ENCODE measurements at regions not wholly inside any gene's neighbourhood (a gene's known extent, or its start where the extent isn't known, plus 50 kb on each side); places are given as distances from the start of the nearest gene placed in this dataset.

DNA sequence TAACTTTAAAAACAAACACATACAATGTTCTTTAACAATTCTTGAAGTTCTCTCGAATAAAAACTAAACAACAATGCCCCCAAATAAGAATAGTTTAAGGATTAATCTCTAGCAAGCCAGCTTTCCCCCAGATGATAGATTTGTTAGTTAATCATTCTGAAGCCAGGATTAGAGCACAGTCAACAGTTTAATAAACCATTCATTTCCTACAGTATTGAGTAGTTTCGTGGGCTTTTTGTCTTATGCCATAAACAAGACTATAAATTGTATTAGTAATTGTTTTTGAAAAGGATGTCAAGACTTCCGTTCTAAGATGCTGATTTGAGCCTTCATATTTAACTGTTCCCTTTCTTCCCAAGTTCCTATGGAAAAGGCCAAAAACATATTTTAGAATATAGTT lies 136.6 kb downstream of the PIK3R1 start:
- Histone ChIP-seq H3K27me3 (ENCODE audit: low read depth, low read length) (no peaks in the 10 kb centered on the region), H3K9me3 (ENCODE audit: control insufficient read depth in 1 of 2, low read length in 2 of 2) (no peaks in the 10 kb centered on the region), H3K4me3 (ENCODE audit: low read depth in 1 of 2, low read length in 2 of 2) (no peak overlapping the region), H3K4me1 (ENCODE audit: control insufficient read depth in 1 of 2, insufficient read depth in 2 of 2, low read length in 2 of 2) (no peaks in the 10 kb centered on the region), H3K27ac (ENCODE audit: low read length) (no peak overlapping the region), H3K36me3 (ENCODE audit: control insufficient read depth in 1 of 2, insufficient read depth in 2 of 2, low read length in 2 of 2) (no peaks in the 10 kb centered on the region)

DNA sequence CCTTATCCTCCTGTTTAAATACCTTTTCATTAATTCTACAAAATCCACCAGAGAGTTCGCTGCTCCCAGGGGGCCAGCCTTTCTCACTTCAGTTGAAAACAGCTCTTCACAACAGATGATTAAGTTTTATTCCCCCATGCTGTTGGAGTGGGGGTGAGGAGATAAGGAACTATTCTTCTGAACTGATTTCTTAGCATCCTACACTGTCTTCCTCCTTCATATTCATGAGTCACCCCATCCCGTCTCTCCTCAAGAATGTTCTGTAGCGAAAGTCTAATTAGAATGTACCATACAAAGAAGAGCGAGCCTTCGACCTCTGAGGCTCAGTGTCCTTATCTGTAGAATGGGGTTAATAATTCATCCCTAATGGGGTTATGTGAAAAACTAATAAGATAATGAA lies 138.0 kb downstream of the PIK3R1 start:
- H3K4me3 ChIP-seq (ENCODE audit: low read depth in 1 of 2, low read length in 2 of 2): no peak overlapping the region
- H3K27me3 ChIP-seq (ENCODE audit: low read depth, low read length): no peaks in the 10 kb centered on the region
- H3K36me3 ChIP-seq (ENCODE audit: control insufficient read depth in 1 of 2, insufficient read depth in 2 of 2, low read length in 2 of 2): no peaks in the 10 kb centered on the region
- no peaks in the 10 kb centered on the region for H3K4me1 ChIP-seq (ENCODE audit: control insufficient read depth in 1 of 2, insufficient read depth in 2 of 2, low read length in 2 of 2)
- no peaks in the 10 kb centered on the region for H3K9me3 ChIP-seq (ENCODE audit: control insufficient read depth in 1 of 2, low read length in 2 of 2)
- H3K27ac ChIP-seq (ENCODE audit: low read length): no peak overlapping the region

DNA sequence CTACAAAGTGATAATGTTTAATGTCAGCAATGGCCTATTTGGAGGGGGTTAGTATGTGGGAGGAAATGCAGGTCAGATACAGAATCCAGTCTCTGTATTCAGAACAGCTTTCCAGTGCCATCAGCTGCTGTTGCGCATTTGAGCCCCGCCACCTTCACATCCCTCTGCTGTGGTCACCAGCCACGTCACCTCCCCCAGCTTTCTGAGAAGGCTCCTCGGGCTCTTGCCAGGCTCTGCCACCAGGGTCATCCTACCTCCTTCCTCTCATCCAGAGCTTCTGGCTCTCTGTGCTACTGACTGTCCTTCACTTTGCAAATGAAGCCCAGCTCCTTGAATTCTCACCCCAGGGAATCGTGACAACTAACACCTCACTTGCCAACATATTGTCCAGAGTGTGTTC lies 138.8 kb downstream of the PIK3R1 start:
- H3K27ac ChIP-seq (ENCODE audit: low read length): no peak overlapping the region
- H3K36me3 ChIP-seq (ENCODE audit: control insufficient read depth in 1 of 2, insufficient read depth in 2 of 2, low read length in 2 of 2): no peaks in the 10 kb centered on the region
- H3K9me3 ChIP-seq (ENCODE audit: control insufficient read depth in 1 of 2, low read length in 2 of 2): no peaks in the 10 kb centered on the region
- H3K27me3 ChIP-seq (ENCODE audit: low read depth, low read length): no peaks in the 10 kb centered on the region
- no peaks in the 10 kb centered on the region for H3K4me1 ChIP-seq (ENCODE audit: control insufficient read depth in 1 of 2, insufficient read depth in 2 of 2, low read length in 2 of 2)
- no peak overlapping the region for H3K4me3 ChIP-seq (ENCODE audit: low read depth in 1 of 2, low read length in 2 of 2)

DNA sequence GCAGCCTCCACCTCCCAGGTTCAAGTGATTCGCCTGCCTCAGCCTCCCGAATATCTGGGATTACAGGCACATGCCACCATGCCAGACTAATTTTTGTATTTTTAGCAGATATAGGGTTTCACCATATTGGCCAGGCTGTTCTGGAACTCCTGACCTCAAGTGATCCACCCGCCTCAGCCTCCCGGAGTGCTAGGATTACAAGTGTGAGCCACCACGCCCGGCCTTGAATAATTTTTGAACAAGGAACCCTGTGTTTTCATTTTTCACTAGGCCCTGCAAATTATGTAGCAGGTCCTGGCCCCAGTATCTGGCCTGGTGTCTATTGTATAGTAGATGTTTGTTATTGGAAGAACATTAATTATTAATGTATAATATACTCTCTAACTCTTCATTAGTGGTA lies 140.7 kb downstream of the PIK3R1 start:
- Histone ChIP-seq H3K9me3 (ENCODE audit: control insufficient read depth in 1 of 2, low read length in 2 of 2) (no peaks in the 10 kb centered on the region), H3K4me3 (ENCODE audit: low read depth in 1 of 2, low read length in 2 of 2) (no peak overlapping the region), H3K36me3 (ENCODE audit: control insufficient read depth in 1 of 2, insufficient read depth in 2 of 2, low read length in 2 of 2) (no peaks in the 10 kb centered on the region), H3K27me3 (ENCODE audit: low read depth, low read length) (no peaks in the 10 kb centered on the region), H3K27ac (ENCODE audit: low read length) (no peak overlapping the region), H3K4me1 (ENCODE audit: control insufficient read depth in 1 of 2, insufficient read depth in 2 of 2, low read length in 2 of 2) (no peaks in the 10 kb centered on the region)

DNA sequence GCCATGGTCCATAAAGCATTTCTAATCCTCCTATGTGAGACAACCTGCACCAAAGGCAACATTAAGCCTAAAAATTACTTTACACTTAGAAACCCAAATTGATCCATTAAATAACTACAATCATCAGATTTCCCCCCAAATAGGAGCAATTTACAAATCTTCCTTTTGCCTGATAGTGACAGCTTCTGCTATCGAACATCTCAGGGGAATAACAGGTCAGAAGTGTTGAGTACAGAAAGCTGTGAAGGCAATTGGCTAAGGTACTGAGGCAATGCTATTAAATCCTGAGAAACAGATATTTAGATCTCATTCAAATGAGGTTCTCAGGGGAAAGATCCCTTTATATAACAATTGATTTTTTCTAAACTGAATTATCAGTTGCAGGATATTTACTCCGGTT lies 141.1 kb downstream of the PIK3R1 start:
- H3K27ac ChIP-seq (ENCODE audit: low read length): no peak overlapping the region
- no peaks in the 10 kb centered on the region for H3K9me3 ChIP-seq (ENCODE audit: control insufficient read depth in 1 of 2, low read length in 2 of 2)
- H3K27me3 ChIP-seq (ENCODE audit: low read depth, low read length): no peaks in the 10 kb centered on the region
- no peaks in the 10 kb centered on the region for H3K4me1 ChIP-seq (ENCODE audit: control insufficient read depth in 1 of 2, insufficient read depth in 2 of 2, low read length in 2 of 2)
- no peak overlapping the region for H3K4me3 ChIP-seq (ENCODE audit: low read depth in 1 of 2, low read length in 2 of 2)
- no peaks in the 10 kb centered on the region for H3K36me3 ChIP-seq (ENCODE audit: control insufficient read depth in 1 of 2, insufficient read depth in 2 of 2, low read length in 2 of 2)

DNA sequence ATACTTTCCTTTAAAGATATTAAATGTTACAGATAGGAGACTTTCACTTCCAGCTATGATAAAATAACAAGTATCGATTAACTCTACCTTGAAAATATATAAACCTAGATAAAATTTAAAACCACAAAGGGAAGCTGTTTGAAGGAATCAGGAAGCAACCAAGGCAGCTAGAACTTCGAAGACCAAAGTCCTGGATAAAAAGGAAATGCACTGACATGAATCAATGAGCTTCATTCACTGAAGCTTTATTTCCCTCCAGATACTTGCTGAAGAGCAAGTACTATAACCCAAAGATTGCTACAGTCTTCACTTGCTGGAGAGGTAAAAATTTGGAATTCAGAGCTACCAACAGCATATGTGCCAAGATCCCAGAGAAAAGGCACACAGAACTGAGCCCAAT lies 144.1 kb downstream of the PIK3R1 start:
- Histone ChIP-seq H3K4me3 (ENCODE audit: low read depth in 1 of 2, low read length in 2 of 2) (no peak overlapping the region), H3K9me3 (ENCODE audit: control insufficient read depth in 1 of 2, low read length in 2 of 2) (no peaks in the 10 kb centered on the region), H3K4me1 (ENCODE audit: control insufficient read depth in 1 of 2, insufficient read depth in 2 of 2, low read length in 2 of 2) (no peaks in the 10 kb centered on the region), H3K27ac (ENCODE audit: low read length) (no peak overlapping the region), H3K27me3 (ENCODE audit: low read depth, low read length) (no peaks in the 10 kb centered on the region), H3K36me3 (ENCODE audit: control insufficient read depth in 1 of 2, insufficient read depth in 2 of 2, low read length in 2 of 2) (no peaks in the 10 kb centered on the region)

DNA sequence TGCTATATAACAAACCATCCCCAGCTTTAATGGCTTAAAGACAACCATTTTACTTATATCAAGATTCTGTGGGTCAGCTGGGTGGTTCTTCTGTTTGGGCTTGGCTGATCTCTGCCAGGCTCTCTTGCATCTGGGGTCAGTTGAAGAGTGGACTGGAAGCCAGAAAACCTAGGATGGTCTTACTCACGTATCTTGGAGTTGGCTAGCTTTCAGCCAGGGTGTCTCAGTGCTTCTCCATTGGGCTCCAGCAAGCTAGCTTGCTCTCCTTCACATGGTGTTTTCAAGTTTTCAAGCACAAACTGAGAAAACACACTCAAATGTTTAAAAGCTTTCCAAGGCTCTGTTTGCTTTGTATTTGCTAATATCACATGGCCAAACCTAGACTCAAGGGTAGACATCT lies 146.8 kb downstream of the PIK3R1 start:
- Histone ChIP-seq H3K27me3 (ENCODE audit: low read depth, low read length) (no peaks in the 10 kb centered on the region), H3K9me3 (ENCODE audit: control insufficient read depth in 1 of 2, low read length in 2 of 2) (no peaks in the 10 kb centered on the region), H3K4me1 (ENCODE audit: control insufficient read depth in 1 of 2, insufficient read depth in 2 of 2, low read length in 2 of 2) (no peaks in the 10 kb centered on the region)

DNA sequence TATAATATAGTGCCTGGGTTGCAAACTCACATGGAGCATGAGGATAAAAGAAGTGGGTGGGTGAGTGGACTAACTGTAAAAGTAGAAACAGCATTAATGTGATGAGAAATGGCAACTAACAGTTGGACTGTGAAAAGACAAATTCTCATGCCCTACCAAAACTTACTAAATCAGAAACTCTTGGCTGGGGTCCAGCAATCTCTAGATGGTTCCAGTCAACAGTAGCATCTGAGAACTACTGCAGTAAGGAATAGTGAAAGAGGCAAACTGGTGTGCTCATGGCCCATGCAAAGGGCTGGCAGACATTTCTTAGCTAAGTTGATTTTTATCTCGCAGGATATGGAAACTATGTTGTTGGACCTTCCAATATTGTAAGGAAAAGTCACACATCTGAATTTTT lies 150.3 kb downstream of the PIK3R1 start:
- H3K36me3 ChIP-seq (ENCODE audit: control insufficient read depth in 1 of 2, insufficient read depth in 2 of 2, low read length in 2 of 2): no peaks in the 10 kb centered on the region
- no peaks in the 10 kb centered on the region for H3K27me3 ChIP-seq (ENCODE audit: low read depth, low read length)
- no peak overlapping the region for H3K27ac ChIP-seq (ENCODE audit: low read length)
- H3K9me3 ChIP-seq (ENCODE audit: control insufficient read depth in 1 of 2, low read length in 2 of 2): no peaks in the 10 kb centered on the region
- no peaks in the 10 kb centered on the region for H3K4me1 ChIP-seq (ENCODE audit: control insufficient read depth in 1 of 2, insufficient read depth in 2 of 2, low read length in 2 of 2)
- no peak overlapping the region for H3K4me3 ChIP-seq (ENCODE audit: low read depth in 1 of 2, low read length in 2 of 2)

More for the DNA sequence above, 146.8 kb downstream of the PIK3R1 start:
- Histone ChIP-seq H3K36me3 (ENCODE audit: control insufficient read depth in 1 of 2, insufficient read depth in 2 of 2, low read length in 2 of 2) (no peaks in the 10 kb centered on the region), H3K4me3 (ENCODE audit: low read depth in 1 of 2, low read length in 2 of 2) (no peak overlapping the region), H3K27ac (ENCODE audit: low read length) (no peak overlapping the region)

DNA sequence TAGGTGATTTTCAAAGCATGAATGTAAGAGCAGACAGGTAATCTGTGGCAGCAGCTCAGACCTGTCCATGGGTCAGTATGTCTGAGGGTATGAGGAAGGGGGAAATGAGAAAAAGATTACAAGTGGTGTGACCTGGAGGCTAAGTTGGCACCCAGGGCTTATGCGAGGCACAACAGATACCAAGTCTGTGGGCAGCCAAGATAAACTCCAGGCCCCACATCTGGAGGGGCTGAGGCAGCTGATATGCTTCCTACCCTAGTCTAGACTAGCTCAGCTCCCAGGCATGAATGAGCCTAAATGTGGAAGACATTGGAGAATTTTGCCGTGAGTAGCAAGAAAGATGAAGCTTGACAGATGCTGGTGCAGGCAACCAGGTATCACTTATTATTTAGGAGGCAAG lies 151.7 kb downstream of the PIK3R1 start:
- Histone ChIP-seq H3K27me3 (ENCODE audit: low read depth, low read length) (no peaks in the 10 kb centered on the region), H3K36me3 (ENCODE audit: control insufficient read depth in 1 of 2, insufficient read depth in 2 of 2, low read length in 2 of 2) (no peaks in the 10 kb centered on the region), H3K4me1 (ENCODE audit: control insufficient read depth in 1 of 2, insufficient read depth in 2 of 2, low read length in 2 of 2) (no peaks in the 10 kb centered on the region), H3K4me3 (ENCODE audit: low read depth in 1 of 2, low read length in 2 of 2) (no peak overlapping the region), H3K27ac (ENCODE audit: low read length) (no peak overlapping the region), H3K9me3 (ENCODE audit: control insufficient read depth in 1 of 2, low read length in 2 of 2) (no peaks in the 10 kb centered on the region)

DNA sequence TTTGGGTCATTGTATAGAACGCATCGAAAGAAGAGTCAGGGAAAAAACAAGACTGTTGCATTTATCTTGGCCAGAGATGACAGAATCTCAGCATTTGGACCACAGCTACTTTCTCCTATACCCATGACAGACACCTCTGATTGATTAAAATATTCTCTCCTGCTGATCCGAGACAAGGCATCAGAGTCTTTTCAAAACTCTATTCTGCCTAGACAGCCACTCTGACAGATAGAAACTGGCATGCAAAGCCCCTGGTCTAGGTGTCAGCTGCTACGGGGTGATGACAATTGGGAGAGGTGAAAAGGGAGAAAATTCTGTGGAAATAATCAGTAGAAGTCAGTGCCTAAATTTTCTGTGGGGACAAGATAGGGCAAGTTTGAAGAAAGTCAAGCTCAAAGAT lies 152.2 kb downstream of the PIK3R1 start:
- H3K4me3 ChIP-seq (ENCODE audit: low read depth in 1 of 2, low read length in 2 of 2): no peak overlapping the region
- no peaks in the 10 kb centered on the region for H3K9me3 ChIP-seq (ENCODE audit: control insufficient read depth in 1 of 2, low read length in 2 of 2)
- no peaks in the 10 kb centered on the region for H3K27me3 ChIP-seq (ENCODE audit: low read depth, low read length)
- no peak overlapping the region for H3K27ac ChIP-seq (ENCODE audit: low read length)
- H3K4me1 ChIP-seq (ENCODE audit: control insufficient read depth in 1 of 2, insufficient read depth in 2 of 2, low read length in 2 of 2): no peaks in the 10 kb centered on the region
- no peaks in the 10 kb centered on the region for H3K36me3 ChIP-seq (ENCODE audit: control insufficient read depth in 1 of 2, insufficient read depth in 2 of 2, low read length in 2 of 2)

DNA sequence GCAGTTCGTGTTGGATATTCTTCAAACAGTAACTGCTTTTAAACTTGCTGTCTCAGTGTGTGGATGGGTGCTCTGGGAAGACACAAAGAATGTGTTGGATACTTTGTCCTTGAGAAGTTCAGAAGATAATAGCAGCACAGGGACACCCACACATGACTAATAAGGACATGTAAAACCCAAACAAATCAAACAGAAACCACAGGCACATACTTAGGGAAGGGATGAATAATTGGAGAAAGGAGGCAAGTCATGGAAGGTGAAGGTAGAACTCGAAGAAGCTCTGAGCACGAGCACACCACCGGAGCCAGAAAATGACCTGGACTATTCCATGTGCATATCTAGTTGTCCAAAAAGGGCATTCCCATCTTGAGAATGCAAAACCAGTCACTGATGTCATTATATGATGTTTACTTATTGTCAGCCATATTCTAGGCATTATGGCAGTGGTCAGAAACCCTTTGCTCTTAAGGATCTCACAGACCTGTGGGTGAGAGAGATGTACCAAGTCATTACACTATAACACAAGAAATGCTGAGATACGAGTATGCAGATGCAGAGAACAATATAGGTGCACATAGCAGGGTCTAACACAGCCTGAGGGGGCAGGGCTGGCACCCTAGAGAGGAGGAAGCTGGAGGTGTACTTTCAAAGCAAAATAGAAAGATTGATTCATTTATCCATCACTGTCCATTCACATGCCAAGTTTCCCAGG lies 152.9 kb downstream of the PIK3R1 start:
- Histone ChIP-seq H3K36me3 (ENCODE audit: control insufficient read depth in 1 of 2, insufficient read depth in 2 of 2, low read length in 2 of 2) (no peaks in the 10 kb centered on the region), H3K4me3 (ENCODE audit: low read depth in 1 of 2, low read length in 2 of 2) (no peak overlapping the region), H3K27ac (ENCODE audit: low read length) (no peak overlapping the region), H3K27me3 (ENCODE audit: low read depth, low read length) (no peaks in the 10 kb centered on the region), H3K9me3 (ENCODE audit: control insufficient read depth in 1 of 2, low read length in 2 of 2) (no peaks in the 10 kb centered on the region), H3K4me1 (ENCODE audit: control insufficient read depth in 1 of 2, insufficient read depth in 2 of 2, low read length in 2 of 2) (no peaks in the 10 kb centered on the region)

DNA sequence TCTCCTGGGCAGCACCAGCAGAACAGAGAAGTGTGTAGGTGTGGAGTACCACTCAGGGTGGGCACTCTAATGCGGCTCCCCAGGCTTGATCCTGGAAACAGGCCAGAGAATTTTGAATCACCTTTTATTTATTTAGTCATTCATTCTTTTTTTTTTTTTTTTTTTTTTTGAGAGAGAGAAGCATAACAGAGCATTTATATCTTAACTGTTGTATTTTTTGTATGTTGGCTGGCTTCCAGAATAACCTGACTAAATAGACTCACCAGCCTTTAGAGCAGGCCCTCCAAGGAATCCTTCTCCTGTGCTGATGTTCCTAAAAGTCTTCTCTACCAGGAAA lies 153.4 kb downstream of the PIK3R1 start:
- Histone ChIP-seq H3K27ac (ENCODE audit: low read length) (no peak overlapping the region), H3K36me3 (ENCODE audit: control insufficient read depth in 1 of 2, insufficient read depth in 2 of 2, low read length in 2 of 2) (no peaks in the 10 kb centered on the region), H3K4me1 (ENCODE audit: control insufficient read depth in 1 of 2, insufficient read depth in 2 of 2, low read length in 2 of 2) (no peaks in the 10 kb centered on the region), H3K4me3 (ENCODE audit: low read depth in 1 of 2, low read length in 2 of 2) (no peak overlapping the region), H3K27me3 (ENCODE audit: low read depth, low read length) (no peaks in the 10 kb centered on the region), H3K9me3 (ENCODE audit: control insufficient read depth in 1 of 2, low read length in 2 of 2) (no peaks in the 10 kb centered on the region)
